HUES48 (cell line): ENCODE measurements at regions not wholly inside any gene's neighbourhood (a gene's known extent, or its start where the extent isn't known, plus 50 kb on each side); places are given as distances from the start of the nearest gene placed in this dataset.
"Not testable (repeated sequence)": the region's sequence is repeated elsewhere in the genome, so short reads cannot be mapped to it uniquely, and the experiment has no call there.

Experiments
- H3K27ac ChIP-seq: one replicate; pipeline ENCODE4 v1.7.0; 2013; ENCODE audit warnings: low read depth, low read length, inconsistent platforms
- H3K27me3 ChIP-seq: 2 replicates; pipeline ENCODE4 v1.6.1; 2013; ENCODE audit warnings: mild to moderate bottlenecking, low read length; ENCODE audit not compliant: control insufficient read depth, insufficient read depth
- H3K36me3 ChIP-seq: 2 replicates; pipeline ENCODE4 v1.6.1; 2013; ENCODE audit warnings: low read length; ENCODE audit not compliant: control insufficient read depth, insufficient read depth
- H3K4me1 ChIP-seq: 2 replicates; pipeline ENCODE4 v1.6.1; 2013; ENCODE audit warnings: mild to moderate bottlenecking, low read length; ENCODE audit not compliant: control insufficient read depth, insufficient read depth
- H3K4me3 ChIP-seq: 2 replicates; pipeline ENCODE4 v1.5.1; 2013; ENCODE audit warnings: mild to moderate bottlenecking, low read depth, low read length
- H3K9ac ChIP-seq: 2 replicates; pipeline ENCODE4 v1.6.1; 2013; ENCODE audit warnings: mild to moderate bottlenecking, low read depth, low read length, moderate library complexity
- H3K9me3 ChIP-seq: 2 replicates; pipeline ENCODE4 v1.6.1; 2013; ENCODE audit warnings: low read length; ENCODE audit not compliant: control insufficient read depth, insufficient read depth

DNA sequence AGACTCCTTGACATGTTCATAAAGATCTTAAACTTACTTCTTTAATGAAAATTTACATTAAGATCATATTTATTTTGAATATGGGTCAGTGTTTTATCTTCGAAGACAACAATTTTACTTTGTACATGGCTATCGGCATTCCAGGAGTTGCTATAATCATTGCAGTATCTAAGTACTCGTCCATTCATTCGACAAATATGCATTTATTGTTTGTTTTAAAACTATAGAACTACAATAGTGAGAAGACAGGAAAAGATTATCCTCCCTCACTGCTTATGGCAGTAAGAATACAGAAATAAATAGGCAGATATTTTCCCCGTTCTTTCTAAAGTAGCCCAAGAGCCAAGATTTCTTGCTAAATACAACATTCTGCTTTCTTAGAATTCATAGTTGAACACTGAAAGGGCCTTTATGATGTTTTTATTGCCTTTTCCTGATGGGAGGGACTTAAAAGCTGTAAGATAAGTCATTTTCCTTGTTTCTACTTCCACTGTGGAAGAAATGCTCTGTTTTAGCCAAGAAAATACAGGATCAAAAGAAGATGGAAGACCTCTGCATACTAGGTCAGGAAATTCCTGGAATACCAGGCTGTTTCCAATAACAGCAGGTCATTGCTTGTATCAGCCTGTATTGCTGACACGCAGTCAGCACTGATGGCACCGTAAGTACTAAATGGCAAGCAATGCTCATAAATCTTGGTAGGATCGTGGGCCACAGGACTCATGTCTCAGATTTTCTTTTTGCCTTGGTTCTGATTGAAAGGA is 521.0 kb upstream of the ATP2B1 start:
- Histone ChIP-seq H3K4me3 (no peak overlapping the region), H3K27ac (peak overlapping the region; percentile 34), H3K9me3 (no peaks in the 10 kb centered on the region), H3K4me1 (peaks cover 14% of the 10 kb centered on the region), H3K27me3 (no peaks in the 10 kb centered on the region), H3K9ac (no peak overlapping the region), H3K36me3 (no peaks in the 10 kb centered on the region)

DNA sequence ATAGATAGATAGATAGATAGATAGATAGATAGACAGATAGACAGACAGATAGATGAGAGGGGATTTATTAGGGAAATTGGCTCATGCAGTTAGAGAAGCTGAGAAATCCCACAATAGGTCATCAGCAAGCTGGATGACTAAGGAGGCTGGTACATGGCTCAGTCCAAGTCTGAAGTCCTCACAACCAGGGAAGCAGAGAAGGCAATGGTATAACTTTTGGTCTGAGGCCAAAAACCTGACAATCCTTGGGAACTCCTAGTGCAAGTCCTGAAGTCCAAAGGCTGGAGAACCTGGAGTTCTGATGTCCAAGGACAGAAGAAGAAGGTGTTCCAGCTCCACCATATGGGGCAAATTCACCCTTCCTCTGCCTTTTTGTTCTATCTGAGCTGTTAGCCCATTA is 517.6 kb upstream of the ATP2B1 start:
- Histone ChIP-seq H3K27me3 (no peaks in the 10 kb centered on the region), H3K9me3 (no peaks in the 10 kb centered on the region), H3K36me3 (no peaks in the 10 kb centered on the region), H3K4me1 (peaks cover 14% of the 10 kb centered on the region), H3K4me3 (no peak overlapping the region), H3K27ac (no peak overlapping the region), H3K9ac (no peak overlapping the region)

GRCh38 chr12:90216815-90217214 is 508.2 kb upstream of the ATP2B1 start:
- Histone ChIP-seq H3K36me3 (no peaks in the 10 kb centered on the region), H3K9me3 (no peaks in the 10 kb centered on the region), H3K9ac (no peak overlapping the region), H3K4me3 (no peak overlapping the region), H3K4me1 (no peaks in the 10 kb centered on the region), H3K27ac (no peak overlapping the region), H3K27me3 (no peaks in the 10 kb centered on the region)

GRCh38 chr12:90216020-90216552 is 507.4 kb upstream of the ATP2B1 start:
- Histone ChIP-seq H3K27ac (no peak overlapping the region), H3K4me3 (no peak overlapping the region), H3K9me3 (no peaks in the 10 kb centered on the region), H3K27me3 (no peaks in the 10 kb centered on the region), H3K36me3 (no peaks in the 10 kb centered on the region), H3K4me1 (no peaks in the 10 kb centered on the region), H3K9ac (no peak overlapping the region)

- Histone ChIP-seq H3K4me1 (no peaks in the 10 kb centered on the region), H3K9me3 (peaks cover 15% of the 10 kb centered on the region), H3K9ac (no peak overlapping the region), H3K27ac (no peak overlapping the region), H3K27me3 (no peaks in the 10 kb centered on the region), H3K4me3 (no peak overlapping the region), H3K36me3 (no peaks in the 10 kb centered on the region)
These were observed 502.4 kb upstream of the ATP2B1 start for GRCh38 chr12:90211017-90211416.

- Histone ChIP-seq H3K9me3 (peaks cover 15% of the 10 kb centered on the region), H3K4me1 (no peaks in the 10 kb centered on the region), H3K9ac (no peak overlapping the region), H3K4me3 (no peak overlapping the region), H3K27ac (no peak overlapping the region), H3K27me3 (no peaks in the 10 kb centered on the region), H3K36me3 (no peaks in the 10 kb centered on the region)
These were observed 500.4 kb upstream of the ATP2B1 start for GRCh38 chr12:90209029-90209428.

GRCh38 chr12:90208379-90208778 is 499.7 kb upstream of the ATP2B1 start:
- not testable (repeated sequence) for H3K36me3 ChIP-seq, H3K9ac ChIP-seq, H3K27me3 ChIP-seq, H3K27ac ChIP-seq, H3K4me1 ChIP-seq, H3K4me3 ChIP-seq
- peaks cover 15% of the 10 kb centered on the region for H3K9me3 ChIP-seq

DNA sequence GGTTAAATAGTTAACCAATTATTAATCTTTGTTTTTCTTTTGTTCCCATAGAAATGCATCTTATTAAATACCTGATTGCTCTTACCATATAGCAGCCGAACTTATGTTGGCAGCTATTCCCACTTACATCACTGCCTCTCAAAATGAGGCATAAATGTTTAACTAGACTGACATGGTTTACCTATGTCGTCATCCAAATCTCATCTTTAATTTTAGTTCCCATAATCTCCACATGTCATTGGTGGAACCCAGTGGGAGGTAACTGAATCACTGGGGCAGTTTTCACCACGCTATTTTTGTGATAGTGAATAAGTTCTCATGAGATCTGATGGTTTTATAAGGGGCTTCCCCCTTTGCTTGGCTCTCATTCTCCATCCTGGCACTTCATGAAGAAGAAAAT is 499.2 kb upstream of the ATP2B1 start:
- peaks cover 15% of the 10 kb centered on the region for H3K9me3 ChIP-seq
- no peaks in the 10 kb centered on the region for H3K27me3 ChIP-seq
- H3K27ac ChIP-seq: no peak overlapping the region
- no peaks in the 10 kb centered on the region for H3K36me3 ChIP-seq
- H3K4me3 ChIP-seq: no peak overlapping the region
- H3K9ac ChIP-seq: no peak overlapping the region
- no peaks in the 10 kb centered on the region for H3K4me1 ChIP-seq

- H3K27ac ChIP-seq: no peak overlapping the region
- peaks cover 15% of the 10 kb centered on the region for H3K9me3 ChIP-seq
- no peaks in the 10 kb centered on the region for H3K27me3 ChIP-seq
These were observed 496.5 kb upstream of the ATP2B1 start for GRCh38 chr12:90205165-90205564.

DNA sequence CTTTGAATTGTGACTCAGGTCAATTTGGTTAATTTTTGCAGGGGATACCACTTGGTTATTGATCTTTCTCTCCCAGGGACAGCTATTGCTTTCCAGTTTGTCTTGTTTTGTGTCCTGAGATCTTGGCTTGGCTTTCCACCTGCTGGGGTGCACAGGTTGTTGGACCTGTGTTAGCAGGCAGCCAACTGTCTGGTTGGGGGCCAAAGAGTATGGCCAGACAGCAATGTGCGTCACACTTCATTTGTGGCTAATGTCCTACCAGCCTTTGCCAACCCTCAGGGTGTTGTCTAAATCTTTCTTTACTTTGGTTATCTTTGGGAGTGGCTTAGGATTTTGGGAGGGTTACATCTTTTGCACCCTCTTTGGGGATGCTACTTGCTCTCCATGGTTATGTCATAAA is 494.9 kb upstream of the ATP2B1 start:
- no peak overlapping the region for H3K27ac ChIP-seq
- no peaks in the 10 kb centered on the region for H3K27me3 ChIP-seq
- no peaks in the 10 kb centered on the region for H3K36me3 ChIP-seq
- H3K9ac ChIP-seq: no peak overlapping the region
- no peak overlapping the region for H3K4me3 ChIP-seq
- 0 out of 2 replicates have a peak, but pooled peaks cover 3% of the 10 kb centered on the region for H3K4me1 ChIP-seq
- H3K9me3 ChIP-seq: no peaks in the 10 kb centered on the region

More at GRCh38 chr12:90205165-90205564, 496.5 kb upstream of the ATP2B1 start:
- Histone ChIP-seq H3K4me1 (no peaks in the 10 kb centered on the region), H3K36me3 (no peaks in the 10 kb centered on the region), H3K4me3 (no peak overlapping the region), H3K9ac (no peak overlapping the region)

DNA sequence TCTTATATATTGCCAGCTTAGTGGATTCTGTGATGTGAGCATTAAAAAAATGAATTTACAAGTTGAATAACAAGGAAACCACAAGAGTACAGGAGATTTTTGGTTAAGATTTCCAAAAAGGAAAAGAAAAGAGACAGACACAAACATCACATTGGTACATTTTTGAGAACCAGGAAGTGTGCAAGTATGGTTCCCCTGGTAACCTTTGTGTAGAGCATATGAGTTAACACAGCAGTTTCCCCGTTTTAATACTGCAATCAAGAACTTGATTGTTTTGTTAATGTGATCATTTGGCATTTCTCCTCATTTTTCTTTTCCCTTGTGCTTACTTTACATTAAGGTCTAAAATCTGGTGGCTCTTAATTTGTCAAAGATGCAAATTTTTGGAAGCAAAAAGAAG is 490.4 kb upstream of the ATP2B1 start:
- no peak overlapping the region for H3K27ac ChIP-seq
- 0 out of 2 replicates have a peak, but pooled peaks cover 3% of the 10 kb centered on the region for H3K4me1 ChIP-seq
- H3K9me3 ChIP-seq: no peaks in the 10 kb centered on the region
- no peak overlapping the region for H3K9ac ChIP-seq
- H3K4me3 ChIP-seq: no peak overlapping the region
- H3K27me3 ChIP-seq: no peaks in the 10 kb centered on the region
- no peaks in the 10 kb centered on the region for H3K36me3 ChIP-seq
